GM19099 (cell line): ENCODE measurements at regions not wholly inside any gene's neighbourhood (a gene's known extent, or its start where the extent isn't known, plus 50 kb on each side); places are given as distances from the start of the nearest gene placed in this dataset.

Source experiments
- POLR2A ChIP-seq: IDR thresholded peaks from 3 replicates; pipeline ENCODE4 v1.6.1; 2011; ENCODE audit warnings: low read depth; ENCODE audit not compliant: insufficient read length; ENCODE audit errors: extremely low read depth

GRCh38 chr1:4150262-4150661 is 250.2 kb upstream of the C1orf174 start:
- TF ChIP-seq POLR2A, result no peak

GRCh38 chr1:4152266-4152665 is 252.2 kb upstream of the C1orf174 start:
- TF ChIP-seq POLR2A, result no peak

- TF ChIP-seq POLR2A, result no peak
Observed at GRCh38 chr1:4153571-4153970, 253.5 kb upstream of the C1orf174 start.

DNA sequence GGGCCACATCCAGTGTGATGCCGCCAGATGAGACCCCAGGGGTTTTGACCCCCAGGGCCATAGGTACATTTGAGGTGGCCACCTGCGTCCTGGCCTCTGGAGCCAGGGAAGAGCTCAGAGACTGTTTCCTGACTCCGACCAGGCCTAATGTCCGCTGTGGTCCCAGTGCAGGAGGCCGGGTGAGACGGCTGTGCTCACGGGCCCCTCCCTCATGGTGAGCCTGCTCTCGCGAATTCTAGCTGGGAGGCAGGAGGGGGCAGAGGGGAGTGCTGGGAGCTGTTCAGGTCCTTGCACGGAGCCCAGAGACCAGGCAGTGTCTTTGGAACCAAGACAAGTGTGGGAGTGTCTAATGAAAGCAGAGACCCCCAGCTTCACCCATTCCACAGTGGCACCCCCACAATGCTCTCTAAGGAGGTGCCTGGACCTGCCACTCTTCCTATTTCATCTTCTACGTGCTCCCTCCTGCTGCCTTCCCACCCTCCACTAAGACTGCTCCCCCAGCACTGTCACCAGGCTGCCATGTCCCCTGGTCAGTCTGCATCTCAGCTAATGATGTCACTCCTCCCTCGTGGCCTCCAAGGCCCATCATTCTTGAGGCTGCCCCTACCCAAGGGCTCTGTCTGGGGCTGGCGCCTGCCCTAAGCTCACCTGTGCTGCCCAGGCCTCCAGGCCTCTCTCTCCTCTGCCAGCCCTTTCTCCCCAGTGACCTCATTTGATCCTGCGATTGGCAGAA is 256.3 kb upstream of the C1orf174 start:
- TF ChIP-seq POLR2A, result no peak

- no peak for TF ChIP-seq POLR2A
Observed at GRCh38 chr1:4160181-4160580, 260.1 kb upstream of the C1orf174 start.

GRCh38 chr1:4161366-4162006 is 261.4 kb upstream of the C1orf174 start:
- no peak for TF ChIP-seq POLR2A

GRCh38 chr1:4164965-4165364 is 264.9 kb upstream of the C1orf174 start:
- TF ChIP-seq POLR2A, result no peak

DNA sequence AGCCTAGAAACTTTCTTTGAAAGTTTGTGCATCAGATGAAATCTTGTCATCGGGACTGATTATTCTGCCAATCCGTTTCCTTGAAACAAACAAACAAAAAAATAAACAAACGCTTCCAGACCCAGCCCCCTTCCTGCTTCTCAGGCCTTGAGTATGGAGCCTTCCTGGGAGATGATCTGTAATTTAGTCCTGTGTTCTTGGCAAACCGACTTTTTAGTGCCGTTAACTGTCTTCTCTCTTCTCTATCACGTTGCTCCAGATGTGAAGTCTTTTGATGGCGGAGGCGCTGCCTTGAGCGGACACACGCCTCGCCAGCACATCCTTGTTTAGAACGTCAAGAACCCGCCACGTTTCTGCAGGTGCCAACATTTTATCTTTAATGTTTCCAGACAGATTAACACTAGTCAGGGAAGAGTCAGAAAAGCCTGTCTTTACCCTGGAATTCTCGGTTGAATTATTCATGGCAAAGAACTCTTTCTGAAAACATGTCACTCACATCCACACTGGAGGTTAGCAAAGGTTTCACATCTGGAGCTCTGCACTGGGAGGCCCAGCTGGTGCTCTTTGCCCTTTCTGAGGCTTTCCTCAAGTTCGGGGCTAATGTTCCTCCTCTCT is 265.7 kb upstream of the C1orf174 start:
- no peak for TF ChIP-seq POLR2A

- TF ChIP-seq POLR2A, result no peak
Observed at GRCh38 chr1:4166713-4167112, 266.6 kb upstream of the C1orf174 start.

DNA sequence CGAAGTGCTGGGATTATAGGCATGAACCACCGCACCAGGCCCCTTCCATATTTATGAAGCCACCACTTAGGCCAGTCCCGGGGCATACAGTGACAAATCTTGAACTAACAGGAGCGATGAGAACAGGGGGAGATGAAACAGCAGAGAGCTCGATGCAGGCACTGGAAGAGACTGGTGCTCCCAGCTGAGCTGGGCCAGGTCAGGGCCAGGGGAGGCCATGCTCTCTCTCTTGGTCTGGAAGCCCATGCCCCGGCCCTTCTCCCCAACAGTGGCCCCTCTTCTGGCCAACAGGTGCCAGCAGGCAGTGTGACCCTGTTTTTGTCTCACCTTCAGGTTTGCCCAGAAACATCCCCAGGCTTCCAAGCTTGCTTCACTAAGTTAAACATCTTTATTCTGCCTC is 269.9 kb upstream of the C1orf174 start:
- TF ChIP-seq POLR2A, result no peak

GRCh38 chr1:4170548-4171340 is 270.7 kb upstream of the C1orf174 start:
- no peak for TF ChIP-seq POLR2A

DNA sequence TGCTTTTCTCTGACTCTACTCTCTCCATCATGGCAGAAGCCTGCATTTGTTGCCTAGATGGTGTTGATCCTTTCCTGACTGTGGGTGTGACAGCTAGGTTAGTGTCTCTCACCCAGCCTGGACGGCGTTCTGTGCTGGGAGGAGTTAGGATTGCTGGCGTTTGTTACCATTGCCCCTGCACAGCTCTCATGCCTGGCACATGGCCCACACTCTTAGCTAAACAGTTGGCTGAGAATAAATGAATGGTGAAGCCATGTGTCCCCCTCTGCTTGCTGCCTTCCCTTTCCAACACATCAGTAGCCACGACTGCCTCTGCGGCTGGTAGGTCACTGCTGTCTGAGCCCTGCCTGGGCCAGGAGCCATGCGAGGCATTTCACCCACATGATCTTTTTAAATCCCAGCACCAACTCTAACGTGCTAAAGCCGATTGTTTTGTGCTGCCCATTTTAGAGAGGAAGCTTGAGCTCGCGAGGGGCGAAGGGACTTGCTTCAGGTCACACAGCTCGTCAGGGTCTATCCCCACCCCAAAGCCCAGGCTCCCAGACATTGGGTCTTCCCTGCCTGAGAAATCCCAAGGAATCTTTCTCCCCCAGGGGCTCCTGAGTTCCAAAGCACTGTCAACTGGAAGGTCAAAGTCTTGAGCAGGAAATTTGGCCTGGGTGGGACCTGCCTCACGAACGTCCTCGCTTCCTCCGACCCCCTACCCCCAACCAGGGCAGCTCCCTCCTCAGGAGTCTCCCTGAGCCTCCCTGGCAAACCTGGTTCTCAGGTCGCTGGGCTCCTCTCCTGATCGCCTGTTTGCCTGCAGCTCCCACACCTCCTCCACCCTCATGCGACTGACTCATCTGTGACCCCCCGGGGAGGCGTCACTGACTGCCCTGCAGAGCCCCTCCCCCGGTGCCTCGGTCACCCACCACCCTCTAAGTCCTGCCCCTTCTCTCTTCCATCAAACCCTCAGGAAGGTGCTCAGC is 271.7 kb upstream of the C1orf174 start:
- TF ChIP-seq POLR2A, result no peak

GRCh38 chr1:4172644-4173599 is 272.9 kb upstream of the C1orf174 start:
- TF ChIP-seq POLR2A, result no peak

GRCh38 chr1:4173731-4174130 is 273.7 kb upstream of the C1orf174 start:
- TF ChIP-seq POLR2A, result no peak
